ENCODE measurements at regions not wholly inside any gene's neighbourhood (a gene's known extent, or its start where the extent isn't known, plus 50 kb on each side); places are given as distances from the start of the nearest gene placed in this dataset.

GRCh38 chr12:114852976-114853529 lies 169.1 kb upstream of the TBX3 start:
- Histone ChIP-seq H3K4me1 (ENCODE audit: insufficient read depth, low read length) (no peaks in the 10 kb centered on the region), H3K9ac (ENCODE audit: low read length) (no peak overlapping the region), H3K4me3 (ENCODE audit: low read length) (no peak overlapping the region), H3K36me3 (ENCODE audit: low read depth, low read length) (no peaks in the 10 kb centered on the region), H3K9me3 (ENCODE audit: low read length) (no peaks in the 10 kb centered on the region), H3K9me2 (replicated peaks; ENCODE audit: low read length) (no peaks in the 10 kb centered on the region), H3K79me2 (ENCODE audit: low read length) (no peaks in the 10 kb centered on the region), H4K20me1 (ENCODE audit: low read length) (no peaks in the 10 kb centered on the region), H3K27ac (ENCODE audit: low read length) (no peak overlapping the region), H3K4me2 (ENCODE audit: low read length) (no peak overlapping the region), H2AFZ (ENCODE audit: low read length) (no peak overlapping the region), H3K27me3 (ENCODE audit: low read length) (no peaks in the 10 kb centered on the region), H3F3A (ENCODE audit: low read length, unreplicated experiment) (no peaks in the 10 kb centered on the region)
- DNase-seq (no peak), ATAC-seq (no peak)
- no TSS peak for BruUV-seq (replicated peaks)
- TF ChIP-seq EZH2 (IDR thresholded peaks at IDR 0.05; ENCODE audit: low read length, unreplicated experiment): no peak
- no peak for TF ChIP-seq CTCF (conservative IDR thresholded peaks at IDR 0.05; ENCODE audit: low read depth, low read length)
- no peak for TF ChIP-seq EZH2phosphoT487 (IDR thresholded peaks at IDR 0.05; ENCODE audit: borderline replicate concordance, low read length)
- intact Hi-C loops (cut with micrococcal nuclease): no loop called here
- ChIA-PET POLR2A (ENCODE audit: unreplicated experiment) (no interaction called here), CTCF (no interaction called here)

- Histone ChIP-seq H3K9ac (ENCODE audit: low read length) (no peak overlapping the region), H3K36me3 (ENCODE audit: low read depth, low read length) (no peaks in the 10 kb centered on the region), H3K4me2 (ENCODE audit: low read length) (no peak overlapping the region), H3K27ac (ENCODE audit: low read length) (no peak overlapping the region), H4K20me1 (ENCODE audit: low read length) (no peaks in the 10 kb centered on the region), H3K79me2 (ENCODE audit: low read length) (no peaks in the 10 kb centered on the region), H3F3A (ENCODE audit: low read length, unreplicated experiment) (no peaks in the 10 kb centered on the region), H3K9me2 (replicated peaks; ENCODE audit: low read length) (no peaks in the 10 kb centered on the region), H2AFZ (ENCODE audit: low read length) (no peak overlapping the region), H3K27me3 (ENCODE audit: low read length) (no peaks in the 10 kb centered on the region), H3K4me3 (ENCODE audit: low read length) (no peak overlapping the region), H3K4me1 (ENCODE audit: insufficient read depth, low read length) (no peaks in the 10 kb centered on the region), H3K9me3 (ENCODE audit: low read length) (no peaks in the 10 kb centered on the region)
- POLR2A ChIA-PET (ENCODE audit: unreplicated experiment): no interaction called here
- TF ChIP-seq CTCF (conservative IDR thresholded peaks at IDR 0.05; ENCODE audit: low read depth, low read length) (no peak), EZH2phosphoT487 (IDR thresholded peaks at IDR 0.05; ENCODE audit: borderline replicate concordance, low read length) (no peak), EZH2 (IDR thresholded peaks at IDR 0.05; ENCODE audit: low read length, unreplicated experiment) (no peak)
- DNase-seq: no peak
- ATAC-seq: no peak
- no TSS peak for BruUV-seq (replicated peaks)
- intact Hi-C loops (cut with micrococcal nuclease): no loop called here
- CTCF ChIA-PET: no interaction called here
These were observed 168.0 kb upstream of the TBX3 start for GRCh38 chr12:114851981-114852380.

GRCh38 chr12:114850661-114851275 lies 166.8 kb upstream of the TBX3 start:
- Histone ChIP-seq H3K27ac (ENCODE audit: low read length) (no peak overlapping the region), H3K36me3 (ENCODE audit: low read depth, low read length) (no peaks in the 10 kb centered on the region), H3K4me3 (ENCODE audit: low read length) (no peak overlapping the region), H3K9me3 (ENCODE audit: low read length) (no peaks in the 10 kb centered on the region), H3K4me1 (ENCODE audit: insufficient read depth, low read length) (no peaks in the 10 kb centered on the region), H3F3A (ENCODE audit: low read length, unreplicated experiment) (no peaks in the 10 kb centered on the region), H3K79me2 (ENCODE audit: low read length) (no peaks in the 10 kb centered on the region), H3K27me3 (ENCODE audit: low read length) (no peaks in the 10 kb centered on the region), H3K4me2 (ENCODE audit: low read length) (no peak overlapping the region), H3K9ac (ENCODE audit: low read length) (no peak overlapping the region), H3K9me2 (replicated peaks; ENCODE audit: low read length) (no peaks in the 10 kb centered on the region), H2AFZ (ENCODE audit: low read length) (no peak overlapping the region), H4K20me1 (ENCODE audit: low read length) (no peaks in the 10 kb centered on the region)
- intact Hi-C loops (cut with micrococcal nuclease): no loop called here
- ATAC-seq: no peak
- BruUV-seq (replicated peaks): no TSS peak
- no peak for TF ChIP-seq EZH2phosphoT487 (IDR thresholded peaks at IDR 0.05; ENCODE audit: borderline replicate concordance, low read length)
- no peak for TF ChIP-seq CTCF (conservative IDR thresholded peaks at IDR 0.05; ENCODE audit: low read depth, low read length)
- no peak for TF ChIP-seq EZH2 (IDR thresholded peaks at IDR 0.05; ENCODE audit: low read length, unreplicated experiment)
- ChIA-PET CTCF (no interaction called here), POLR2A (ENCODE audit: unreplicated experiment) (no interaction called here)
- DNase-seq: peak; percentile 35
